Activated B cell treated with CpG ODN at 0.5 μM for 24 hours (primary cell): ENCODE measurements at regions not wholly inside any gene's neighbourhood (a gene's known extent, or its start where the extent isn't known, plus 50 kb on each side); places are given as distances from the start of the nearest gene placed in this dataset.
A peak's percentile ranks its signal among the peaks of the same experiment; 100 is the strongest.

Experiments
- ATAC-seq: fragments of 200-7000 bp; cut with Tn5 transposase; one replicate; pipeline ENCODE4 v1.10.0; 2021; ENCODE audit warnings: low read depth, mild to moderate bottlenecking, moderate library complexity
- CTCF ChIA-PET: fragments of 350-600 bp; sonication (Branson Sonifier 250); formaldehyde crosslinking; loops from one replicate; lab custom pipeline; 2021; ENCODE audit warnings: antibody characterized with exemption; lab: Charles Lee
- POLR2A ChIA-PET: fragments of 350-600 bp; sonication (Branson Sonifier 250); formaldehyde crosslinking; loops from one replicate; lab custom pipeline; 2021; ENCODE audit warnings: antibody characterized with exemption; lab: Charles Lee
- DNase-seq: peaks from one replicate; pipeline ENCODE4 v3.0.0; 2022
- H3K27ac Mint-ChIP-seq: one replicate; pipeline ENCODE4 v1.8.0; 2020; ENCODE audit warnings: mixed read lengths
- H3K27me3 Mint-ChIP-seq: one replicate; pipeline ENCODE4 v1.8.0; 2021; ENCODE audit warnings: mixed read lengths
- H3K36me3 Mint-ChIP-seq: one replicate; pipeline ENCODE4 v1.8.0; 2021; ENCODE audit warnings: low read depth, mixed read lengths
- H3K4me1 Mint-ChIP-seq: one replicate; pipeline ENCODE4 v1.8.0; 2021; ENCODE audit warnings: mixed read lengths
- H3K4me3 Mint-ChIP-seq: one replicate; pipeline ENCODE4 v1.8.0; 2020; ENCODE audit warnings: mild to moderate bottlenecking, mixed read lengths
- H3K9me3 Mint-ChIP-seq: one replicate; pipeline ENCODE4 v1.8.0; 2020; ENCODE audit warnings: mixed read lengths
- intact Hi-C: fragments of 100-400 bp; cut with micrococcal nuclease; formaldehyde crosslinking; loops from one replicate; pipeline ENCODE4 v1.15.1; 2024
- TF ChIP-seq, protein P1 (sequence below): fragments of 200-600 bp; IDR thresholded peaks from one replicate; pipeline ENCODE4 v1.8.0; 2022; ENCODE audit warnings: antibody characterized with exemption, mild to moderate bottlenecking

- no peaks in the 10 kb centered on the region for H3K36me3 Mint-ChIP-seq
- TF ChIP-seq, protein P1, sequence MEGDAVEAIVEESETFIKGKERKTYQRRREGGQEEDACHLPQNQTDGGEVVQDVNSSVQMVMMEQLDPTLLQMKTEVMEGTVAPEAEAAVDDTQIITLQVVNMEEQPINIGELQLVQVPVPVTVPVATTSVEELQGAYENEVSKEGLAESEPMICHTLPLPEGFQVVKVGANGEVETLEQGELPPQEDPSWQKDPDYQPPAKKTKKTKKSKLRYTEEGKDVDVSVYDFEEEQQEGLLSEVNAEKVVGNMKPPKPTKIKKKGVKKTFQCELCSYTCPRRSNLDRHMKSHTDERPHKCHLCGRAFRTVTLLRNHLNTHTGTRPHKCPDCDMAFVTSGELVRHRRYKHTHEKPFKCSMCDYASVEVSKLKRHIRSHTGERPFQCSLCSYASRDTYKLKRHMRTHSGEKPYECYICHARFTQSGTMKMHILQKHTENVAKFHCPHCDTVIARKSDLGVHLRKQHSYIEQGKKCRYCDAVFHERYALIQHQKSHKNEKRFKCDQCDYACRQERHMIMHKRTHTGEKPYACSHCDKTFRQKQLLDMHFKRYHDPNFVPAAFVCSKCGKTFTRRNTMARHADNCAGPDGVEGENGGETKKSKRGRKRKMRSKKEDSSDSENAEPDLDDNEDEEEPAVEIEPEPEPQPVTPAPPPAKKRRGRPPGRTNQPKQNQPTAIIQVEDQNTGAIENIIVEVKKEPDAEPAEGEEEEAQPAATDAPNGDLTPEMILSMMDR, result no peak
- DNase-seq (no peak), ATAC-seq (no peak)
- ChIA-PET CTCF (no interaction called here), POLR2A (no interaction called here)
- no peaks in the 10 kb centered on the region for H3K9me3 Mint-ChIP-seq
- intact Hi-C loops, result loop anchor here (5.0 kb wide), 1 partner anchor 70 kb away; the partner anchor contains the start of gene GNAO1
- H3K4me1 Mint-ChIP-seq, result peaks cover 32% of the 10 kb centered on the region
- peaks cover 12% of the 10 kb centered on the region for H3K27me3 Mint-ChIP-seq
- no peak overlapping the region for H3K27ac Mint-ChIP-seq
- no peak overlapping the region for H3K4me3 Mint-ChIP-seq
Observed at GRCh38 chr16:56122251-56122650, 69.0 kb upstream of the GNAO1 start.

DNA sequence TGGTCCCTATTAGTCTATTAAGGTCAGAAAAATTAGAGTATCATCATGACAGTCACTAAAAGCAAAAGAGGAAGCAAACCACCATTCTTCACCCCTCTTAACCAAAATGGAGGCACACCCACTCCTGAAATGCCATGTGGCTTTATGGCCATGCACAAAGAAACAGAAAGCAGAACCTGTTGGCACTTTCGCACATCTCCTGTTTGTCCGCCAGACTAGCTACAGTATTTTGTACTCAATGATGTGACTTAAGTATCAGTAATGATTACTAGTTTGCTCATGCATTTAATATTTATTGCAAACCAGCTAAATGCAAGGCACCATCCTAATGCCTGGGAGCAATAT, 70.2 kb upstream of the GNAO1 start:
- Mint-ChIP-seq H3K27ac (peak overlapping the region; percentile 19), H3K27me3 (peaks cover 10% of the 10 kb centered on the region), H3K4me1 (peaks cover 32% of the 10 kb centered on the region), H3K4me3 (no peak overlapping the region), H3K36me3 (no peaks in the 10 kb centered on the region), H3K9me3 (no peaks in the 10 kb centered on the region)
- ChIA-PET POLR2A (no interaction called here), CTCF (no interaction called here)
- ATAC-seq (peak; percentile 82), DNase-seq (no peak)
- intact Hi-C loops, result loop anchor here (5.0 kb wide), 1 partner anchor 71 kb away; the partner anchor contains the start of gene GNAO1
- TF ChIP-seq, protein P1, result no peak

GRCh38 chr16:56120447-56121155, 70.7 kb upstream of the GNAO1 start:
- DNase-seq (no peak), ATAC-seq (no peak)
- H3K4me1 Mint-ChIP-seq, result peaks cover 32% of the 10 kb centered on the region
- peak overlapping the region; percentile 19 for H3K27ac Mint-ChIP-seq
- POLR2A ChIA-PET, result no interaction called here
- peaks cover 8% of the 10 kb centered on the region for H3K27me3 Mint-ChIP-seq
- intact Hi-C loops, result loop anchor here (5.0 kb wide), 1 partner anchor 72 kb away; the partner anchor contains the start of gene GNAO1
- no peaks in the 10 kb centered on the region for H3K9me3 Mint-ChIP-seq
- H3K4me3 Mint-ChIP-seq, result no peak overlapping the region
- CTCF ChIA-PET, result no interaction called here
- H3K36me3 Mint-ChIP-seq, result no peaks in the 10 kb centered on the region
- TF ChIP-seq, protein P1, result no peak

DNA sequence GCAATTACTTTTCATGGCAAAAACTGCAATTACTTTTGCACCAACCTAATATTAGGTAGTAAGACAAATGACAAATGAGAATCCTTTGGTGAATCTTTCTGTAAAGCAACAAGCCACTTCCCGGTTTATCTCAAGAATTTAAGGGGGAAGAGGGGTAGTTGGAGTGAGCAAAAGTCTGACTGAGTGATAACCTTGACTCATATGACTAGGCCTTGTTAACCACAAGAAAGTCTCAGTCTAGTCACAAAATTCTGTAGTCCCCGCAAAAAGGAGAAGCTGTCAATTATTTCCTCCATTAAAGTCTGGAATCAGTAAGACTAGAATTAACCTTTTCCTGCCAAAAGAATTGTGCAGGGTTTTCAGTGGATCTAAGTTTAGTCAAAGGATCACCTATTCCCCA, 72.2 kb upstream of the GNAO1 start:
- TF ChIP-seq, protein P1, result no peak
- no peaks in the 10 kb centered on the region for H3K27me3 Mint-ChIP-seq
- ChIA-PET POLR2A (interaction anchor here (1.1 kb wide), 1 partner anchor 81 kb away, joined by 3 read pairs; no protein-coding TSS in a partner anchor), CTCF (no interaction called here)
- no peaks in the 10 kb centered on the region for H3K36me3 Mint-ChIP-seq
- H3K9me3 Mint-ChIP-seq, result no peaks in the 10 kb centered on the region
- intact Hi-C loops, result no loop called here
- no peak overlapping the region for H3K27ac Mint-ChIP-seq
- ATAC-seq, result peak; percentile 57
- H3K4me1 Mint-ChIP-seq, result peaks cover 30% of the 10 kb centered on the region
- no peak for DNase-seq
- H3K4me3 Mint-ChIP-seq, result no peak overlapping the region

DNA sequence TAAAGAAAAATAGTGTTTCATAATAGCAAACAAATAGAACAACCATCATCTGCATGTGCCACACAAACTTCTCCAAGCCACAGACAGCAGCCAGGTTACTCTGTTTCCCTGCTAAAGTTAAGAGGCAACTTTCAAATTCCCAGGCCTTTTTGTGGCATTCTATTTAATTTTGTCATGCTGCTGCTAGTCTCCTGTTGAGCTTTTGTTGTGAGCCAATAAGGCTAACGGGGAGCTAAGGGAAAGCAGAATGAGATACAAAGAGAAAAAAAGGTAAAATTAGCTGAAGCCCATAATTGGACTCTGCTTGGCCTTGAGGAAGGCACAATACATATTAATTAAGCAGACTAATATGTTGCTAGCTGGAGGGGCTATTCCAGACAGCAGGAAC, 74.7 kb upstream of the GNAO1 start:
- Mint-ChIP-seq H3K4me1 (peaks cover 24% of the 10 kb centered on the region), H3K27me3 (peaks cover 8% of the 10 kb centered on the region), H3K36me3 (no peaks in the 10 kb centered on the region), H3K9me3 (no peaks in the 10 kb centered on the region), H3K4me3 (no peak overlapping the region), H3K27ac (no peak overlapping the region)
- intact Hi-C loops, result no loop called here
- POLR2A ChIA-PET, result no interaction called here
- ATAC-seq (no peak), DNase-seq (no peak)
- TF ChIP-seq, protein P1, result no peak
- CTCF ChIA-PET, result no interaction called here
